ENCODE measurements at regions not wholly inside any gene's neighbourhood (a gene's known extent, or its start where the extent isn't known, plus 50 kb on each side); places are given as distances from the start of the nearest gene placed in this dataset.

GRCh38 chr5:26568316-26568715, 470.1 kb downstream of the CDH9 start:
- Histone ChIP-seq H3K4me1 (ENCODE audit: control insufficient read depth in 2 of 2, insufficient read depth in 2 of 2, low read length in 2 of 2) (no peaks in the 10 kb centered on the region), H3K4me3 (ENCODE audit: control extremely low read depth in 1 of 5, extremely low read depth in 1 of 5, insufficient read depth in 1 of 5, low read depth in 2 of 5, low read length in 4 of 5) (no peak overlapping the region), H3K4me2 (replicated peaks; ENCODE audit: low read depth, low read length, poor library complexity, severe bottlenecking) (no peak overlapping the region), H3K79me2 (ENCODE audit: control insufficient read depth, insufficient read depth, low read length) (no peaks in the 10 kb centered on the region), H3K27me3 (replicated peaks in 1 of 4; ENCODE audit: control extremely low read depth in 1 of 4, control insufficient read depth in 3 of 4, insufficient read depth in 4 of 4, low read length in 3 of 4) (no peaks in the 10 kb centered on the region), H4K20me1 (ENCODE audit: control insufficient read depth, insufficient read depth, low read length, poor library complexity, severe bottlenecking) (no peaks in the 10 kb centered on the region), H3K27ac (ENCODE audit: low read length in 2 of 2) (no peak overlapping the region), H3K9ac (ENCODE audit: low read length) (no peak overlapping the region), H3K9me3 (ENCODE audit: control extremely low read depth in 1 of 3, control insufficient read depth in 2 of 3, insufficient read depth in 1 of 3, low read length in 2 of 3) (peaks cover 0 to 19% (median 0%) of the 10 kb centered on the region in 3 donors), H2AFZ (ENCODE audit: insufficient read depth, low read depth, low read length, poor library complexity, severe bottlenecking) (no peak overlapping the region), H3K36me3 (replicated peaks in 1 of 2; ENCODE audit: control extremely low read depth in 1 of 2, control insufficient read depth in 1 of 2, extremely low read depth in 1 of 2, insufficient read depth in 2 of 2, low read length in 1 of 2) (no peaks in the 10 kb centered on the region)
- WGBS (ENCODE audit: insufficient coverage), result 80% methylated on average over 9 of the region's 9 CpGs
- CTCF ChIA-PET, result no interaction called here
- DNase-seq (no peak), ATAC-seq (ENCODE audit: low read depth) (no peak)
- Mint-ChIP-seq H3K4me1 (no peaks in the 10 kb centered on the region), H3K9me3 (ENCODE audit: insufficient read depth) (peaks cover 6% of the 10 kb centered on the region), H3K4me3 (no peak overlapping the region), H3K27me3 (no peaks in the 10 kb centered on the region), H3K27ac (no peak overlapping the region)
- intact Hi-C loops (cut with micrococcal nuclease), result no loop called here
- TF ChIP-seq EZH2 (IDR thresholded peaks at IDR 0.05; ENCODE audit: borderline replicate concordance, insufficient read depth, low read depth, low read length, poor library complexity, severe bottlenecking) (no peak), CTCF (IDR thresholded peaks at IDR 0.05) (no peak)
- POLR2A ChIA-PET, result no interaction called here

- TF ChIP-seq EZH2 (IDR thresholded peaks at IDR 0.05; ENCODE audit: borderline replicate concordance, insufficient read depth, low read depth, low read length, poor library complexity, severe bottlenecking) (no peak), CTCF (IDR thresholded peaks at IDR 0.05) (no peak)
- no peak overlapping the region for H2AFZ ChIP-seq (ENCODE audit: insufficient read depth, low read depth, low read length, poor library complexity, severe bottlenecking)
- peaks cover 0 to 8% (median 0%) of the 10 kb centered on the region in 3 donors for H3K9me3 ChIP-seq (ENCODE audit: control extremely low read depth in 1 of 3, control insufficient read depth in 2 of 3, insufficient read depth in 1 of 3, low read length in 2 of 3)
- H3K4me1 ChIP-seq (ENCODE audit: control insufficient read depth in 2 of 2, insufficient read depth in 2 of 2, low read length in 2 of 2), result no peaks in the 10 kb centered on the region
- H4K20me1 ChIP-seq (ENCODE audit: control insufficient read depth, insufficient read depth, low read length, poor library complexity, severe bottlenecking), result no peaks in the 10 kb centered on the region
- no peak overlapping the region for H3K9ac ChIP-seq (ENCODE audit: low read length)
- WGBS (ENCODE audit: insufficient coverage), result no CpG with 5 or more reads among the region's 2 CpGs
- H3K27ac ChIP-seq (ENCODE audit: low read length in 2 of 2), result no peak overlapping the region
- POLR2A ChIA-PET, result no interaction called here
- Mint-ChIP-seq H3K27ac (no peak overlapping the region), H3K4me1 (no peaks in the 10 kb centered on the region), H3K9me3 (ENCODE audit: insufficient read depth) (peaks cover 6% of the 10 kb centered on the region), H3K4me3 (no peak overlapping the region), H3K27me3 (no peaks in the 10 kb centered on the region)
- CTCF ChIA-PET, result no interaction called here
- H3K4me2 ChIP-seq (replicated peaks; ENCODE audit: low read depth, low read length, poor library complexity, severe bottlenecking), result no peak overlapping the region
- no peaks in the 10 kb centered on the region for H3K36me3 ChIP-seq (replicated peaks in 1 of 2; ENCODE audit: control extremely low read depth in 1 of 2, control insufficient read depth in 1 of 2, extremely low read depth in 1 of 2, insufficient read depth in 2 of 2, low read length in 1 of 2)
- intact Hi-C loops (cut with micrococcal nuclease), result no loop called here
- no peaks in the 10 kb centered on the region for H3K27me3 ChIP-seq (replicated peaks in 1 of 4; ENCODE audit: control extremely low read depth in 1 of 4, control insufficient read depth in 3 of 4, insufficient read depth in 4 of 4, low read length in 3 of 4)
- H3K4me3 ChIP-seq (ENCODE audit: control extremely low read depth in 1 of 5, extremely low read depth in 1 of 5, insufficient read depth in 1 of 5, low read depth in 2 of 5, low read length in 4 of 5), result no peak overlapping the region
- no peak for DNase-seq
- no peaks in the 10 kb centered on the region for H3K79me2 ChIP-seq (ENCODE audit: control insufficient read depth, insufficient read depth, low read length)
- ATAC-seq (ENCODE audit: low read depth), result no peak
These were observed 474.4 kb downstream of the CDH9 start for GRCh38 chr5:26563979-26564378.

Measured in B cell (primary cell).